Mesendoderm (in vitro differentiated cells): ENCODE measurements at regions not wholly inside any gene's neighbourhood (a gene's known extent, or its start where the extent isn't known, plus 50 kb on each side); places are given as distances from the start of the nearest gene placed in this dataset.
"Not testable (repeated sequence)": the region's sequence is repeated elsewhere in the genome, so short reads cannot be mapped to it uniquely, and the experiment has no call there.

Experiments
- DNase-seq: peaks from one replicate; pipeline ENCODE4 v3.0.0; 2013
- H2AK5ac ChIP-seq: 2 replicates; pipeline ENCODE4 v1.6.1; 2013; ENCODE audit warnings: low read length, inconsistent platforms
- H2BK120ac ChIP-seq: 2 replicates; pipeline ENCODE4 v1.6.1; 2013; ENCODE audit warnings: low read depth, mild to moderate bottlenecking, low read length, moderate library complexity, mixed read lengths
- H2BK15ac ChIP-seq: replicated peaks from 2 replicates; pipeline ENCODE4 v1.6.1; 2013; ENCODE audit warnings: low read depth, mild to moderate bottlenecking, moderate library complexity
- H2BK5ac ChIP-seq: 2 replicates; pipeline ENCODE4 v1.6.1; 2013; ENCODE audit warnings: low read length, inconsistent platforms
- H3K18ac ChIP-seq: 2 replicates; pipeline ENCODE4 v1.6.1; 2013; ENCODE audit warnings: mild to moderate bottlenecking, low read length, mixed read lengths
- H3K23ac ChIP-seq: one replicate; pipeline ENCODE4 v1.6.1; 2013; ENCODE audit warnings: low read length
- H3K27ac ChIP-seq: 2 replicates; pipeline ENCODE4 v1.5.1; 2013; ENCODE audit warnings: low read depth, mild to moderate bottlenecking, inconsistent platforms, low read length, moderate library complexity
- H3K27me3 ChIP-seq: 2 replicates; pipeline ENCODE4 v1.6.1; 2013; ENCODE audit warnings: low read length, control low read depth, mild to moderate bottlenecking, inconsistent platforms; ENCODE audit not compliant: insufficient read depth, poor library complexity
- H3K36me3 ChIP-seq: 2 replicates; pipeline ENCODE4 v1.6.1; 2013; ENCODE audit warnings: low read length, inconsistent platforms; ENCODE audit not compliant: control insufficient read depth, insufficient read depth
- H3K4ac ChIP-seq: one replicate; pipeline ENCODE4 v1.6.1; 2013; ENCODE audit warnings: low read depth, mild to moderate bottlenecking, low read length, moderate library complexity
- H3K4me1 ChIP-seq: 2 replicates; pipeline ENCODE4 v1.6.1; 2013; ENCODE audit warnings: low read depth, low read length, inconsistent platforms; ENCODE audit not compliant: control insufficient read depth
- H3K4me2 ChIP-seq: 2 replicates; pipeline ENCODE4 v1.6.1; 2013; ENCODE audit warnings: low read length
- H3K4me3 ChIP-seq: 2 replicates; pipeline ENCODE4 v1.5.1; 2013; ENCODE audit warnings: mild to moderate bottlenecking, low read length
- H3K56ac ChIP-seq: one replicate; pipeline ENCODE4 v1.6.1; 2013; ENCODE audit warnings: low read length
- H3K79me1 ChIP-seq: 2 replicates; pipeline ENCODE4 v1.6.1; 2013; ENCODE audit warnings: low read length, inconsistent platforms
- H3K79me2 ChIP-seq: 2 replicates; pipeline ENCODE4 v1.6.1; 2013; ENCODE audit warnings: mild to moderate bottlenecking, low read length; ENCODE audit not compliant: control insufficient read depth, insufficient read depth
- H3K9ac ChIP-seq: 2 replicates; pipeline ENCODE4 v1.6.1; 2013; ENCODE audit warnings: low read length, inconsistent platforms
- H4K5ac ChIP-seq: one replicate; pipeline ENCODE4 v1.6.1; 2013; ENCODE audit warnings: low read length
- H4K8ac ChIP-seq: one replicate; pipeline ENCODE4 v1.6.1; 2013; ENCODE audit warnings: low read depth, mild to moderate bottlenecking, control low read depth, low read length, moderate library complexity
- WGBS: extraction: QIAGEN DNeasy Blood & Tissue Kit; methylation state at CpG from one replicate; pipeline ENCODE4 v1.1.7; 2013; ENCODE audit warnings: low lambda C conversion rate, missing lambda C conversion rate; ENCODE audit not compliant: insufficient coverage; ENCODE audit errors: extremely low coverage; 5-methylcytosine and 5-hydroxymethylcytosine counted together

GRCh38 chr5:32865475-32865874 is 154.4 kb downstream of the NPR3 start:
- no peak overlapping the region for H2BK5ac ChIP-seq
- H4K5ac ChIP-seq, result no peak overlapping the region
- no peak overlapping the region for H3K23ac ChIP-seq
- no peaks in the 10 kb centered on the region for H3K79me2 ChIP-seq
- H3K9ac ChIP-seq, result no peak overlapping the region
- H3K4me1 ChIP-seq, result no peaks in the 10 kb centered on the region
- no peak overlapping the region for H2BK120ac ChIP-seq
- WGBS, result no CpG with 5 or more reads among the region's 5 CpGs
- H3K36me3 ChIP-seq, result no peaks in the 10 kb centered on the region
- no peak overlapping the region for H3K18ac ChIP-seq
- no peak overlapping the region for H3K27ac ChIP-seq
- no peak overlapping the region for H4K8ac ChIP-seq
- H3K79me1 ChIP-seq, result no peaks in the 10 kb centered on the region
- H3K27me3 ChIP-seq, result no peaks in the 10 kb centered on the region
- H3K4me3 ChIP-seq, result no peak overlapping the region
- no peak overlapping the region for H2BK15ac ChIP-seq
- no peak overlapping the region for H3K56ac ChIP-seq
- H2AK5ac ChIP-seq, result no peak overlapping the region
- DNase-seq, result no peak
- no peak overlapping the region for H3K4ac ChIP-seq
- no peak overlapping the region for H3K4me2 ChIP-seq

- H3K4me2 ChIP-seq, result no peak overlapping the region
- H2BK15ac ChIP-seq, result no peak overlapping the region
- H2AK5ac ChIP-seq, result no peak overlapping the region
- no peak overlapping the region for H2BK120ac ChIP-seq
- H3K56ac ChIP-seq, result no peak overlapping the region
- no peaks in the 10 kb centered on the region for H3K27me3 ChIP-seq
- H3K79me1 ChIP-seq, result no peaks in the 10 kb centered on the region
- no peak overlapping the region for H2BK5ac ChIP-seq
- H4K8ac ChIP-seq, result no peak overlapping the region
- H3K4me1 ChIP-seq, result no peaks in the 10 kb centered on the region
- no peak overlapping the region for H3K23ac ChIP-seq
- no peak overlapping the region for H3K4me3 ChIP-seq
- no peak overlapping the region for H3K27ac ChIP-seq
- H3K4ac ChIP-seq, result no peak overlapping the region
- no peak overlapping the region for H3K18ac ChIP-seq
- DNase-seq, result no peak
- no peaks in the 10 kb centered on the region for H3K36me3 ChIP-seq
- WGBS, result no CpG with 5 or more reads among the region's 1 CpG
- no peaks in the 10 kb centered on the region for H3K79me2 ChIP-seq
- no peak overlapping the region for H3K9ac ChIP-seq
- no peak overlapping the region for H4K5ac ChIP-seq
These were observed 155.0 kb downstream of the NPR3 start for GRCh38 chr5:32866138-32866537.

GRCh38 chr5:32869216-32869615 is 158.1 kb downstream of the NPR3 start:
- Histone ChIP-seq H2AK5ac (no peak overlapping the region), H3K79me2 (no peaks in the 10 kb centered on the region), H3K56ac (no peak overlapping the region), H3K4ac (no peak overlapping the region), H2BK120ac (no peak overlapping the region), H3K18ac (no peak overlapping the region), H3K4me1 (no peaks in the 10 kb centered on the region), H3K23ac (no peak overlapping the region), H3K79me1 (no peaks in the 10 kb centered on the region), H2BK15ac (no peak overlapping the region), H3K27me3 (no peaks in the 10 kb centered on the region), H3K4me3 (no peak overlapping the region), H3K9ac (no peak overlapping the region), H4K5ac (no peak overlapping the region), H3K4me2 (no peak overlapping the region), H4K8ac (no peak overlapping the region), H2BK5ac (no peak overlapping the region), H3K27ac (no peak overlapping the region), H3K36me3 (no peaks in the 10 kb centered on the region)
- DNase-seq, result no peak
- WGBS, result no CpG with 5 or more reads among the region's 3 CpGs

- H3K18ac ChIP-seq, result no peak overlapping the region
- no peaks in the 10 kb centered on the region for H3K79me2 ChIP-seq
- no peak overlapping the region for H3K9ac ChIP-seq
- H2BK120ac ChIP-seq, result no peak overlapping the region
- H4K8ac ChIP-seq, result no peak overlapping the region
- H3K4ac ChIP-seq, result no peak overlapping the region
- DNase-seq, result no peak
- H3K23ac ChIP-seq, result no peak overlapping the region
- H3K27ac ChIP-seq, result no peak overlapping the region
- no peak overlapping the region for H3K4me2 ChIP-seq
- H2BK5ac ChIP-seq, result no peak overlapping the region
- no CpG with 5 or more reads among the region's 1 CpG for WGBS
- H3K36me3 ChIP-seq, result no peaks in the 10 kb centered on the region
- no peak overlapping the region for H3K4me3 ChIP-seq
- H2BK15ac ChIP-seq, result no peak overlapping the region
- H2AK5ac ChIP-seq, result no peak overlapping the region
- no peaks in the 10 kb centered on the region for H3K27me3 ChIP-seq
- H3K79me1 ChIP-seq, result no peaks in the 10 kb centered on the region
- H3K4me1 ChIP-seq, result no peaks in the 10 kb centered on the region
- H4K5ac ChIP-seq, result no peak overlapping the region
- H3K56ac ChIP-seq, result no peak overlapping the region
These were observed 165.7 kb downstream of the NPR3 start for GRCh38 chr5:32876791-32877190.

GRCh38 chr5:32879364-32879763 is 168.2 kb downstream of the NPR3 start:
- H3K4me1 ChIP-seq, H3K4me2 ChIP-seq, H3K36me3 ChIP-seq, H2BK120ac ChIP-seq, H3K79me1 ChIP-seq, H3K27me3 ChIP-seq, H3K4me3 ChIP-seq, H3K56ac ChIP-seq, H4K5ac ChIP-seq, DNase-seq, H3K9ac ChIP-seq, H3K79me2 ChIP-seq, H2BK5ac ChIP-seq, H3K23ac ChIP-seq, H4K8ac ChIP-seq, H2BK15ac ChIP-seq, H3K4ac ChIP-seq, H3K27ac ChIP-seq, H3K18ac ChIP-seq, H2AK5ac ChIP-seq: not testable (repeated sequence)
- WGBS, result no CpG with 5 or more reads among the region's 3 CpGs

- H2BK15ac ChIP-seq, result no peak overlapping the region
- no CpG with 5 or more reads among the region's 3 CpGs for WGBS
- H3K9ac ChIP-seq, result no peak overlapping the region
- no peak overlapping the region for H4K8ac ChIP-seq
- no peak overlapping the region for H2BK120ac ChIP-seq
- no peak overlapping the region for H4K5ac ChIP-seq
- no peak for DNase-seq
- no peaks in the 10 kb centered on the region for H3K79me2 ChIP-seq
- no peak overlapping the region for H3K4me3 ChIP-seq
- H3K56ac ChIP-seq, result no peak overlapping the region
- H3K79me1 ChIP-seq, result no peaks in the 10 kb centered on the region
- H2BK5ac ChIP-seq, result no peak overlapping the region
- no peak overlapping the region for H3K18ac ChIP-seq
- H2AK5ac ChIP-seq, result no peak overlapping the region
- H3K4me2 ChIP-seq, result no peak overlapping the region
- H3K36me3 ChIP-seq, result no peaks in the 10 kb centered on the region
- H3K27me3 ChIP-seq, result no peaks in the 10 kb centered on the region
- H3K27ac ChIP-seq, result no peak overlapping the region
- H3K4ac ChIP-seq, result no peak overlapping the region
- no peak overlapping the region for H3K23ac ChIP-seq
- no peaks in the 10 kb centered on the region for H3K4me1 ChIP-seq
These were observed 169.7 kb downstream of the NPR3 start for GRCh38 chr5:32880796-32881195.
